ENCODE measurements at regions not wholly inside any gene's neighbourhood (a gene's known extent, or its start where the extent isn't known, plus 50 kb on each side); places are given as distances from the start of the nearest gene placed in this dataset.
A peak's percentile ranks its signal among the peaks of the same experiment; 100 is the strongest.

GRCh38 chr4:24476282-24476681 lies 108.1 kb downstream of the DHX15 start:
- DNase-seq = no peak

GRCh38 chr4:24475756-24476155 lies 108.6 kb downstream of the DHX15 start:
- no peak for DNase-seq

DNA sequence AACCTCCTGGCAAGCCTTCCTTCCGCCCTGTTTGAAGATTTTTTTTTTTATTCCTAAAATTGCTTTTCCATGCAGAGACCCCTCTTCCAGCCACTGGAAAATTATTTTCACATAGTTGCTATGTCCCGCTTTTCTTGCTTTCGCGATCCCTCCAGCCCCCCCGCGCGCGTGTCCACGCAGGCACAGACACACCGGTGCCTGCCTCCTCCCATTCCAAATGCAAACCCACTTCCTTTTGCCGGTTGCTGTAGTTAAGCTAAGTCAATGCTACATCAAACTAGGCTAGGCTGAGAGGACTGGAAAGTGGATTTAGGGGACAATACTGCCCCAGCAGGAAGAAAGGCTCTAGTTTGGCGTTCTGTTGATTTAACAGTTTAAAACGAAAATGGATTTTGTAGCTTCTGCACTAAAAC lies 111.0 kb downstream of the DHX15 start:
- DNase-seq = no peak

DNA sequence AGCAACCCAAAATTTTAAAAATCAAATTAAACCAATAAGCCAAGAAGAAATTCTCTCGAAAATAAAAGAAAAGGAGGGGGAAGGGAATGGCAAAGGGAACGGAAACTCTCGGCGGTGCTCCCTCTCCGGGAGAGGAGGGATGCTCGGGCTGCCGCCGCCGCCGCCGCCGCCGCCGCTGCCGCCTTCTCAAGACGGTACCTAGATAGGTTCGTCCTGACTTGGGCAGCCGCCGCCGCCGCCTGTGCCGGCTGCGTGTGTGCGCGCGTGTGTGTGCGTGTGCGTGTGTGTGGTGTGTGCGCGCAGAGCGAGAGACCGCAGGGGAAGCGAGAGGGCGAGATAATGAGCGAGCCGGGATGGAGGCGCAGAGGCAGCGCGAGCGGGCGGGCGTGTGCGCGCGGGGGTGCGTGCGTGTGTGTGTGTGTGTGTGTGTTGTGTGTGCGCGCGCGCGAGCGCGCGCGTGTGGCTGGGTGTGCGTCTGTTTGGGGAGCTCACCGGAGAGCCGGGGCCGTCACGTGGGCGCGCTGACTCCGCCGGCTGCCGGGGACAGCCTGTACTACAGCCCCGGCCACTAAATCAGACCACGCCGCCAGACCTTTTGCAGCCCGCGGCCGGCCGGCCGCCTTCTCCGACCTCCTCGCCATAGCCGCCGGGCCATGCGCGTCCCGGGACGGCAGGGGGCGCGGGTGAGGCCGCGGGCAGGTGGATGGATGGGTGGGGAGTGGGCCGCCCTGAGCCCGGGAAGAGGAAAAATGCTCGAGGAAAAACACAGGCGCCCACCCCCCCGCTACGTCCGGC lies 111.6 kb downstream of the DHX15 start:
- DNase-seq = peak; percentile 71

DNA sequence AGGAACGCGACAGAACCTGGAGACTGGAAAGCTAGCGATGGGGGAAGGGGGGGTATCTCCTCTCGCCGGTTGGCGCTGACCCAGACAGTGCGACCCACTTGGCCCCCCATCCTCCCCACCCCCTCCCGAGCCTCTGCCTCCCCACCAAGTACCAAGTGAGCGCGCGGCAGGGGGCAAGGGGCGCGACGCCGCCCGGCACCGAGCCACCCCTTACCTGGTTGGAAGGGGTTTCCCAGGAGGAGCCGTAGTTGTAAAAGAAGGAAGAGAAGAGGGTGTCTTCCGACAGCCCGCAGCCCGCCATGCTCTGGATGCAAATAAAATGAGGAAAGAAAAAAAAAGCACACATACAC lies 112.2 kb downstream of the DHX15 start:
- DNase-seq = peak; percentile 53

DNA sequence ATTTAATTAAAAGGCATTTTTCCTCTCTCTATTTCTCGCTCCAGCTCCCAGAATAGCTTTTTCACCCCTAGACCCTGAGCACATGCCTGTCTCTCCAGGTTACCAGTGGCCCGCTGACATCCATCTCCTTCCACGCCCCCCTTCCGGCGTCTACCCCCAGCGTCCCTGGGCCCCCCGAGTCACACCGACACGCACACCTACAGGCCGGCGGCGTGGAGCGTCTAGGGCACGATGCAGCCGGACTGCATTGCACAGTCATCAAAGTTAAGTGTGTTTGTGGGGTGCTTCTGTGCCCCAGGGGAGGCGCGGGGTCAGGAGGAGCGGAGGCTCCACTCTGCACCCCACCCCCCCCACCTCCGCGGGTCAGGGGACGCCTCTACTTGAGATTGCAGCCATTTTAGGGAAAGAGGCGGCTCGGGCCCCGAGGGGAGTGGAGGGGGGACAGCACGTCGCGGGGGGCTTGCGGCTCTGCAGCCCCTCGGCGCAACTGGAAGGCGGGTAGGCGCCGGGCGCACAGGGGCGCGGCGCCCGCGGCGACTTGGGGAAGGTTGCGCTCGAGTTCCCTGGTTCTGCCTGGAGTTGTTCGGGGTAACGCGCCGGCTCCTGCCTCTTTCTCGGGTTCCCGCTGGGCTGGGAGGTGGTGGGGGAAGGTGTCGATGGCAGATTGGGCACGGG lies 112.7 kb downstream of the DHX15 start:
- DNase-seq = peak; percentile 57

GRCh38 chr4:24470666-24471485 lies 113.5 kb downstream of the DHX15 start:
- DNase-seq = peak; percentile 60

DNA sequence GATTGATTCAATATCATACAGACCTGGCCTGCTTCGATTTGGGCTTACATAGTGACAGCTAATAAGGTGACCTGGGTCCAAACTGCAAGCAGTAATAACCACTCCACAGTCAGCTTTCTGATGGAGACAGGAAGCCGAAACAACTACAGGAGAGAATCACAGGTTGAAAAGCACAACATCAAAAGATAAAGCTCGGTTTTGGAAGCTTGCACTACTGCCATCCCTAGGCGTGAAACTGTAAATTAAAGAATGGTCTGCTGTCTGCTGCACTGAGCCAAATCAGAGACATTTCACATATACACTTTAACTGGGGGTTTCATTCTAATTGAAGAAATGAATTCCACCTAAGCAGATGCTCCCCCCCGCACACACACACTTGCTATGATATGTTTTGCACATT lies 116.3 kb downstream of the DHX15 start:
- no peak for DNase-seq

GRCh38 chr4:24464566-24464965 lies 119.8 kb downstream of the DHX15 start:
- no peak for DNase-seq

GRCh38 chr4:24456431-24456830 lies 127.9 kb downstream of the DHX15 start:
- DNase-seq = no peak

DNA sequence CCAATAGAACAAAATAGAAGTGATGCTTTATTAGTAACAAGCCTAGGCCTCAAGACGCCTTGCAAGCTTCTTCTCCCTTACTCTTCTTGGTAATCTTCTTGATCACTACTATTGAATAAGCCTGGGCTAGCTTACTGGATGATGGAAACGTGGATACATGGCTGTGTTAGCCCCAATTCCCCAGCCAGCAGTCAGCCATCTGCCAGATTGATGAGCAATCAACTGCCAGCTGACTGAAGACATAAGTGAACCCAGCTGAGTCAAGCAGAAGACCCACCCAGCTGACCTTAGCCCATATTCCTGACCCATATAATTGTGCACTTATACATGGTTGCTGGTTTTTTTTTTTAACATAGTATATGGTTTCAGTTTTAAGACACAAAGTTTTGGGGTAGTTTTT lies 130.4 kb downstream of the DHX15 start:
- no peak for DNase-seq

DNA sequence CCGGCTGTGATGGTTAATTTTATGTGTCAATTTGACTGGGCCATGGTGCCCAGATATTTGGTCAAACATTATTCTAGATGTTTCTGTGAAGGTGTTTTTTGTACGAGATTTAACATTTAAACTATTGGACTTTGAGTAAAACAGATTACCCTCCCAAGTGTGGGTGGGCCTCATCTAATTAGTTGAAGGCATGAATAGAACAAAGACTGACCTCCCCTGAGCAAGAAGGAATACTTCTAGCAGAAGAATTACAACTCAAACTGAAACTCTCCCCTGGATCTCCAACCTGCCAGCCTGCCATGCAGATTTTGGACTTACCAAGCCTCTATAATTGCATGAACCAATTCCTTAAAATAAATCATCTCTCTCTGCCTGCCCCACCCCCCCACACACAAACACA lies 132.5 kb downstream of the DHX15 start:
- DNase-seq = no peak

GRCh38 chr4:24443200-24443599 lies 141.2 kb downstream of the DHX15 start:
- no peak for DNase-seq

DNA sequence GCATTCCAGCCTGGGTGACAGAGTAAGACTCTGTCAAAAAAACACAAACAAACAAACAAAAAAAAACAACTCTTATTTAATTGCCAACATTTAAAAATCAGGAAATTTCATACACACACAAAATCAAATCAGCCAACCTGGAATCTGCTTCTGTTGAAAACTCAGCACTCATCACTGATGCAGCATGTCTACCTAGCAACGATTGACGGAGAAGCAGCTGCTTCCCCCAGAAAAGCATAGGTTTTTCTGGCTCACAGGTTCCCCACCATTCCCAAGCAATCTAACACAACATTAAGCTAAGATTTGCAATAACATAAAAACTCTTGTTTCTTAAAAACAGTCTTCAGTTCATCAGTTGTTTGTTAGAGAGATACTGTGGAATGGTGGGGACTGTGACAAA lies 143.6 kb downstream of the DHX15 start:
- DNase-seq = no peak

DNA sequence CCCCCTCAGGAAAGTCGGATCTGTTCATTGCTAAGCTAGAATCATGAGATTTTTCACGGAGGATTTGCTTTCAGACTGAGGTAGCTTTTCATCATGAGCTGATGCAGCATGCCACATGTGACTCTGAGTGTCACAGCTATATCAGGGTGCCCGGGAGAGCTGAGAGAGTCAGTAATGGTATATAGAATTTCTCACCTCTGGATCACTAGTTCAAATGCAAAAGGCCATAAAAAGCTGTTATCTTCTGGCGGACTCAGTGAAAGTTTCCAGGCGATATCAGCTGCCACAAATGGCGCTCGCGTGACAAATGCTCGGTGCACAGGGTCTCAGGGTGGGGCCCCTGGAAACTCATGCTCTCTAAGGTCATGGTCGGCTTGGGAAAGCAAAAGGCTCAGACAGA lies 150.1 kb downstream of the DHX15 start:
- no peak for DNase-seq

DNA sequence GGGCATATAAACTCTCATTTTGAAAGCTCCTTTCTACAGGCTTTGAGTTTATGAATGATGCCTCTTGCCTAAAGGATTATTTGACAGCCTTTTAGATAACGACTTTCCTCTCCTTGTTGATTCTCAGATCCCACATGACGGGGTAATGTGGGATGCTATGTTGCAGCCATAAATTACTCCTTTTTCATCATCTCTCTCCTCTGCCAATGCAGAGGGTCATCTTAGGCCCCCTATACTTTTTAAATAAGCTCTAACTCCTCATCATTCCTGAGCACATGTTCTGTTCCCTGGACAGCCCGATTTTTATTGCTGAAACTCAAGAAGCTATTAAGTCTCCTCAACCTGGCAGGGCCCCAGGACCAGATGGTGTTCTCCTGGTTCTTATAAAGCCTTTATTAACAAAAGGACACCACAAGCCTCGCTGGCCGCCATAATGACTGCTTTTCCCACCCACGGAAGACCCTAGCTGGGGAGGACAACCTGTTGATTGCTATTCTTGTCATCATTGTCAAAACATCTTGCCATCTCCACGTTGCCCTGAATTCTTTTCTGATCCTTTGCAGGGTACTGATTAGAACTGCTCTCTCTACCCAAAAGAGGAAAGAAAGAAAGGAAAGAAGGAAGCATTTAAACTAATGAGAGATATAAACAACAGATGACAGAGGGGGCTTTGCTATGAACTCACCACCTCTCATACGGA lies 150.7 kb downstream of the DHX15 start:
- DNase-seq = no peak

DNA sequence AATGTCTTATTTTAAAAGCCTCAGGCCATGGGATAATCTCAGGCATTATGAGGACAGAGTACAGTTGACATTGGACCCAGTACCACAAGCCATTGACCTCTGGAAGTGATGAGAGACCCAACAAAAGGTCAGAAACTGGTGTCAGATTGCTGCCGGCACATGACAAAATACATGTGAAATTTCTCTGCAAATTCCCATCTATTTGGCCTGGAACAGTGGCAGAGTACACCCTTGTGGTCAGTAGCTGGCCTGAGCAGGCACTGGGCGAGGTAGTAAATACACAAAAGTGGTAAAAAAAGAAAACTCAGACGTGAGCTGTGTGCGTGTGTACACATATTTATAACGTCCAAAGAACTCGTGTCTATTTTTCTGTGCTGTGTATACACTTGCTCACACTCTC lies 155.5 kb downstream of the DHX15 start:
- no peak for DNase-seq

DNA sequence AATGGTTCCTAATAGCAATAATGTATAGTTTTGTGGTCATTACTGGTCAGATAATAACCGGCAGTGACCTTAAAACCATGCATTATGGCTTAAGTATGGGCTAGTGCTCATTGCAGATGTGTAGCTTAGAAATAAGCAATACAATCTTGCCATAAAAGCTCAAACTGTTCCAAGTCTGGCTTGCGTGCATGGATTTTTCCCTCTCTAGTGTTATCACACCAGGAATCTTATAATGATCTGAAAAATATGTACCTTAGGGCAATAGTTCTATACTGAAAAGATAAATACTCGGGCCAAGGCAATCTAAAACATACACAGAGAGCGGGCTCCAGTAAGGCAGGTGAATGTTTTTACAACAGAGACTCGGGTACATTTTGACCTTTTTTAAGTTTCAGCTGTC lies 157.8 kb downstream of the DHX15 start:
- DNase-seq = no peak

GRCh38 chr4:24425863-24426262 lies 158.5 kb downstream of the DHX15 start:
- no peak for DNase-seq

- no peak for DNase-seq
Observed at GRCh38 chr4:24423670-24424069, 160.7 kb downstream of the DHX15 start.

DNA sequence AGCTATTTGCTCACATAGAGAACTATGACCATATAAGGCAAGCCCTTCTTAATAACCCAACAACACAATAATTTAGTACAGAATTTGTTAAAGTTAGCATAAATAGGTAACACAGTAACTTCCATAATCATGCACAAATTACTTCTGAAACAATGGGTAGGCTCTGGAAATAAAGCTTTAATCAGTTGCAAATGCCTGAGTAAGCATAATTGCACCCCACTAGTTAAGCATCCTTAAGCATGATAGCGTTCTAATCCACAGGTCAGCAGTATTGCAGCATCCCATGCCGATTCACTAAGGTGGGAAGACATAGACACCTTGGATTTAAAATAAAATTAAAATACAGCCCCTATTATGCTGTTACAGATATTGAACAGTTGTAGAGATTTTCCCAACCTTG lies 161.7 kb downstream of the DHX15 start:
- DNase-seq = no peak

- DNase-seq = peak; percentile 86
Observed at GRCh38 chr4:24419181-24420034, 164.9 kb downstream of the DHX15 start.
